ENCODE measurements at regions not wholly inside any gene's neighbourhood (a gene's known extent, or its start where the extent isn't known, plus 50 kb on each side); places are given as distances from the start of the nearest gene placed in this dataset.

DNA sequence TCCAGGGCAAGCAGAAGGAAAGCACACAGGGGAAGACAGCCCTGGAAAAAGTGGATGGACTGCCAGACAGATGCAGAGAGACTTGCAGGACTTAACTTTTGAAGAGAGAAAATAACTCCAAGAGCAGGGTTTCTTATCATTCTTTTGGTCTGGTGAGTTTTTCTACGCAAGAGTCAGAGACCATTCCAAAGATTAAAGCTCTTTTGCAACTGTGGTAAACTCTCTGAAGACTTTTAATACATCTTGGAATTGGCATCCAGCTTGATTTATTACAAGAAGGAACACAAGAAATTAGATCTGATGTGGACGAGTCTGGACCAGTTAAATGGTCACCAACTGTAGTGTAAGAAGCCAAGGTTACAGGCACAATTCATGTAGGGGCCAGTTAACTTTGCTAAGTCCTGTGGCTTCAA, 153.4 kb downstream of the SIPA1L2 start:
- DNase-seq (ENCODE audit: low spot score): no peak

DNA sequence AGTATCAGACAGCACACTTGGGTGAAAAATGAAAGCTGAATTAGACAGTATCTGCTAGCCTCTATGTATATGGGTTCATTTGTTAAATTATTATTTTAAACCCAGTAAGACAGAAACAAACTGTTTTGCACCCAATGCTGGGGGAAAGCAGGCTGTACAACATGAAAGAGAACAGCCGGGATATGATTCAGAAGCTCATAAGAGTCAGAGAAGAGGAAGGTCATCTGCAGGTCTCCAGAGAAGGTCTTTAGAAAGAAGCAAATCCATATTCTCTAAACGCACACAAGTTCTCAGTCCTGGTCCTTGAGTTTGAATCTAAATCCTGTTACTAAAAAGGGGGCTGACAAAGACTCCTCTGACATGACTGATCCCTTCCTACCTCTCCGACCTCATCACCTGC, 155.1 kb downstream of the SIPA1L2 start:
- DNase-seq (ENCODE audit: low spot score): no peak

DNA sequence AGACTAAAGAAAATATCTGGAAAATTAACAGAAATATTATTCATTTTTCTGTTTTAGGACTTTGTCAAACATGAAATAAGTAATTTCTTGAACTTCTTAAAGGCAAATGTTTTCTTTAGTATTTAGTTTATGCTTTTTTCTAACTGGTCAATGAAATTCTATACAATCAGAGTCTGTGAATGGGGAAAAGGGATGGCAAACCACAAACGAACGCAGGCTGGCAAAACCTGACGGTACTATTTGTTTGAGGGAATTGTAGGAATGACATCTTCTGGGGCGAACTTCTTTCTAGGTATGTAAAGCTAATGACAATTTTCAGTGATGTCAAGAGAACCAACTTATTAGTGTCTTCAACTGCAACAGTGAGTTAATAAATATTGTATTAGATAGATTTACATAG, 156.0 kb downstream of the SIPA1L2 start:
- DNase-seq (ENCODE audit: low spot score): no peak

DNA sequence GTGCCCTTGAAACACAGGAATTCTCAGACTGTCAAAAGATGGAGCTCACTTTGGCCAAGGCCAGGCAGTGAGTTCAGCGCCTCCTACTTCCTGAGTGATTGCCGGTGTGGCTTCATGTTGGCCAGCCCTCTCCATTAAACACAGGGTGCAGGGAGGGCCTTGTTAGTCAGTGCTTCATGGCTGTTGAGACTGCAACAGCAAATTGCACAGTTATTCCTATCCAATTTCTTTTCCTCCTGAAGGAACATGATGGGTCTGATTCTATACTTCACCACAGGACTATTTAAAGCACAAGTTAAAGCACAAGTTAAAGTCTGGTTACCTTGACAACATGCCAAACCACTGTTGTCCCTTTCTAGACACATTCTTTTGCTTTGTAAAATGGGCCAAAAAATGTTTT, 156.6 kb downstream of the SIPA1L2 start:
- DNase-seq (ENCODE audit: low spot score): peak; percentile 45

DNA sequence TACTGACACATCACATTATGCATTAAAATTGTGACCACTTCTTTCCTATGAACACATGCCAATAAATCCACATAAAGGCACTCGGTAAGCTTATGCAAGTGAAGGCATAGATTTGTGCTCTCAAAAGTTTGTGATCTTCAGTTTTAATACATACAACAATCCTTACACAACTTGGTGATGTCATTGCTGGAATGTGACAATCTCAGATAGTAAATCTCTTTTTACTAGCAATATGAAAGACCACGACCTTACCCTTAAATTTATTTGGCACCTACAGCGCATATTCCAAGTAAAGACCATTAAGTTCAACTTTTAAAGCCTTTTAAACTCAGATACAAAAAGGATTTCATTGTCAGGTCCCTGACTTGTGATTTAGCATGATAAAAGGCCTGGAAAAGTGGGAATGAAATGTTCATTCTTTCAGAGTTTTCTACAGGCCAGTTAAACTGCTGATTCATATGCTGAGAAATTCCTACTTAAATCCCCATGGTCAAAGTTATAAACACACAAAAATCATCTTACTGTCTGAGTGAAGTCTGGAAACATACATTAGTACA, 157.4 kb downstream of the SIPA1L2 start:
- DNase-seq (ENCODE audit: low spot score): peak; percentile 41

DNA sequence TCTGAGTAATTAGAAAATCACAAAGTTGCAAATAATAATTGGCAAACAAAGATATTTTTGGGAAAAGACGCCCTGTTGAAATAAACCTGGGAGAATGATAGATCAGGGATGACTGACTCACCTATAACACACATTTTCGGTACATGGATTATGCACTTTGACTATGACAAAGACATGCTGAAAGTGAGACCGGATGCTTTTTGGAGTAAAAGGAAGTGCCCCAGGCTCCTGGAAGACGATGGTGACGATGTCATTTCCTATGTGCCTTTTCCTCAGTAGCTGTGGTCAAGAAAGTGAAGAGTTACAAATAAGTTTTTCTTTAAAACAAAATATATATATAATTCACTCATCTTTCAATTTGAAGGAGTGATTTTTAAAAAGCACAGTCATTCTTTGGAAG, 158.7 kb downstream of the SIPA1L2 start:
- DNase-seq (ENCODE audit: low spot score): no peak

DNA sequence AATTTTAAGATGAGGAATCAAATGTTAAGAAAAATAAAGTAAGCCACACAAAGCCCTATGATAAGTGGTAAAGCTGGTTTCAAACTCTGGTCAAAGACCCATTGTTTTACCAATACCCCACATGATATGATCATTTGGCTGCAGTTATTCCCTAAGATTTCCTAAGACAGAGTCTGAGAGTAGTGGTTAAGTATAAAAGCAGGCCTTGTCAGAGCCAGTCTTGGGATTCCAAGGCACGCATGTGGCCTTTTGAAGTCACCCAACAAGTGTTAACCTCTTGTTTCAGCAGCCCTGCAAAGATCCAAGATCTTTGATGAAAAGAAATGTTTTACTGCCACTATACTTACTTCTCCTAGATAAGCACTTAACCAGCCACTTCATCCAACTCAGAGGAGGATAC, 159.2 kb downstream of the SIPA1L2 start:
- no peak for DNase-seq (ENCODE audit: low spot score)

DNA sequence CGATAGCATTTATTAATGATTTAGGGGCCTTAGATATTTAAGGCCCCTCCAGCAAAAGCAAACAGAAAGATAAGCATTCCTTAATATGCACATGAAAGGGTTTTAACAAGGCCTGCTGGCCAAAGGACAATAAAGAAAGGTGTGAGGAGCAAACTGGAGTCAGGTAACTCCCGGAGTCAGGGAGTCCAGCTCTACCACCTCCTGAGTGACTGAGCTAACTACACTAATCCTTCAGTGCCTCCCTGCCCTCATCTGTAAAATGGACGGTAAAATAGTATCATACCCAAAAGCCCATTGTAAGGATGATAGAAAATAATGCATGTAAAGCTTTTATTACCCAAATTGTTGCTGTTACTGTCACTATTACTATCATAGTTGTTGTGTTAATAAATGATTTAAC, 161.7 kb downstream of the SIPA1L2 start:
- no peak for DNase-seq (ENCODE audit: low spot score)

DNA sequence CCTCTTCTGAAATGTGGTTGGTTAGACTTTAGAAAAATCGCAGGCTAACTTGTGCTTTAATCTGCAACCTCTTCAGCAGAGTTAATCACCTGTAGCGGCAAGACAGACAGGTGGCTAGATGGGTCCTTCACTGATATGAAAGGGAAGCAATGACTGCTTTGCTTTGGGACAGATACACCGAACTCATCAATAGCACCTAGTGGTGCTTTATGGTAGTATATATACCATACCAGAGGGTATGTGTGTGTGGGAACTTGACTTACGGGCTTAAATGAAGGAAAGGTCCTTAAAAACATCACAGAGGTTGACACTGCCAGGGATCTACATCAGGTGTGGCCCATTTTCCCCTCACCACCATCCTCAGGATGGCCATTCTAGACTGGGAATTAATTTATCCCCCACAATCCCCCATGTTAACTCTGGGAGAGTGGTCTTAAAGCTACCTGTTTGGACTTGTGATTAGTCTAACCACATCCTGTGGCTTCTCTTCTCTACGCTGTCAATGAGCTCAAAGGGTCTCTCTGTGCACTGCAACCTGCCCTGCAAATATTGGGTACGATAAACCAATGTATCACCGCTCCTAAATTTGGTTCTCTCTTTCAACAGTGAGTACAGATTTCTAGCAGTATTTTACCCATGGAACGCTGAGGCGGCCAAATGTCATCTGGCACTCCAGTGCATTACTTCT, 162.7 kb downstream of the SIPA1L2 start:
- no peak for DNase-seq (ENCODE audit: low spot score)

DNA sequence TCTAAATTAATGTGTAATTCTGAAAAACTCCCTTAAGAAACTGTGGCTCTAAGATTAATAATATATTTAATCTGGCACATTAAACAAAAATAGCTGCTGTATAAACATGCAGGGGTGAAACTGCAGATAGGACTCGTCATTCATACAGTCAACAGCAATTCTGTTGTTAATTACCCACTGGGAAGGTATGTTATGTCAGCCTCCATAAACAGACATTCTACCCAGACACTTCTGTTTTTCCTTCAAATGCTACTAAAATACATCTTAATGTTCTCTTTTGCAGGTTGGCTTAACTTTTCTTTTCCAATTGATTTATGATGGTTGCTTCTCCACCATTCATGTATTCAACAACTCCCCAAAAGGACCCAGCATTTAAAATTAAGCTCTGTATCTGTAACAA, 165.6 kb downstream of the SIPA1L2 start:
- no peak for DNase-seq (ENCODE audit: low spot score)

DNA sequence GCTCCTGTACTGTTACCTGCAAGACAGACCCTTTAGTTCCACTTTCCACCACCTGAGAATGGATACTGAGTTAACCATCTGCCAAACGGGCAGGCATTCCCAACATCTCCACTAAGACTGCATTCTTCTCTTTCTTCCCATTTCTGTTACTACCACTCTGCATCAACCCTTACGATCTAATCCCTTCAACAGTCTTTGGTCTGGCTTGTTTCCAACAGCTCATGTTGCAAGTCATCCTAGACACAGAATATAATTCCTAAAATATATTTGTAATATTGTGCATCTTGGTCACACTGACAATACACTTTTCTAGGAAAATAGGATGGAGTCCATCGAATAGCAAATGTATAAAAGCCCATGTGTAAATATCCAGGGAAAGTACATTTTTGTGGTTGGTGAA, 166.7 kb downstream of the SIPA1L2 start:
- no peak for DNase-seq (ENCODE audit: low spot score)

DNA sequence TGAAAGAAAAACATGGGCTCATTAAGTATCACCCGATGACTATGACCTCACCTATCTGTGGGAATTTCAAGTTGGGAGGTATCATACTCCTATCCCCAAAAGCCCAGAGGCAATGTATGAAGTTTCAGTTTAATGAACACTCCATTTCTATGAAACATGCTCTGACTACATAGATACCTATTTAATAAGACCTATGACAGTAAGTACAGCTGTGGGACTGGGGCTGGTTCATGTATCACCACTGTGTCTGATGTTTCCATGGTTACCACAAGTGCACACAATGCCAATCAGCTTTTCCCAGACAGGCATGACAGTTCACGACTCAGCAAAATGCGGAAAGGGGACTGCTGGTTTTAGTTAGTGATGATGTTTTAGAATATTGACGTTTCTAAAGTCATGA, 167.7 kb downstream of the SIPA1L2 start:
- DNase-seq (ENCODE audit: low spot score): no peak

DNA sequence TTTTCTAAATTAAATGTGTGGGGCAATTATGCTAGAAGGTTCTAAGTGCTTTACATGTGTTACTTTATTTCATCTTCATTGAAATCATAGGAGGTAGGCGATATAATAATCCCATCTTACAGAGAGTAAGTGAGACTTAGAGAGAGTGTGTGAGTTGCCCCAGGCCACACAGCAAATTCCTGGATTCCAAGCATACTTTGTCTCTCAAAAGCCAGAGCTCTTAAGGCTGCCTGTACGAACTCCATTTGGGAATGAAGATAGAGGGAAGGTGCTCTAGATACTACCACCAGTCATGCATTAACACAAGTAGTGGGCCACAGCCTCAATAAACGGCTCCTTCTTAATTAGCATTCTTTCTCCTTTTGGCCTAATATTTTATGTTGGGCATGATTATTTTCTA, 170.1 kb downstream of the SIPA1L2 start:
- no peak for DNase-seq (ENCODE audit: low spot score)

DNA sequence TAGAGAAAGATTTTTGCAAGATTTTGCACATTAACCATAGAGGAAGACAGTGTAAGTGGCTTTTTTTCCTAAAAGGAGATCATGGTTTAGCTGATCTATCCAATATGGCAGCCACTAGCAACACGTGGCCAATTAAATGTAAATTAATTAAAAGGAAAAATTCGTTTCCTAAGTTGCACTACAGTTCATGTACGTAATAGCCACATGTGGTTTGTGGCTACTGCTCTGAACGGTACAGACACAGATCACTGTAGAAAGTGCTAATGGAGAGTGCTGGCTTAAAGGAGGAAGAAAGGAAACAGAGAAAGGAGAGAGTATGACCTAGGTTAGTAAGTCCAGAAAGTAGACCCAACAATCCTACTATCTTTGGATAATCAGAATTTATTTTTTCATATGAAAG, 170.8 kb downstream of the SIPA1L2 start:
- no peak for DNase-seq (ENCODE audit: low spot score)

DNA sequence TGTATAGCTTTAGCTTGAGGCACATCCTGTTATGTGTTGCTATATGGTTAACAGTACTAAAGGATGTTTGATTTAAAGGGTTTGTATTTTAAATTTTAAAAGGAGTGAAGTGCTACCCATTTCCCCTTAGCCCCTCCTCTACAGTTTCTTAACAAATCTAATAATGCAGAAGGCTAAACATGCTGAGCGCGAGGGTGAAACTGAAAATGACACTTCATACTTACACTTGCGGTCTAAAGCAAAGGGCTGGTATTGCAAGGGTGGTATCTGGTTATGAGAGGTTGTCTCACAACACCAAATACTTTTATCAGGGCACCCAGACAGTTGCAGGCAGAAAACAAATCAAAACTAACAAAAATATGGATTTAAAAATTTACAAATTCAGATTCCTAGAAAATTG, 172.3 kb downstream of the SIPA1L2 start:
- no peak for DNase-seq (ENCODE audit: low spot score)

DNA sequence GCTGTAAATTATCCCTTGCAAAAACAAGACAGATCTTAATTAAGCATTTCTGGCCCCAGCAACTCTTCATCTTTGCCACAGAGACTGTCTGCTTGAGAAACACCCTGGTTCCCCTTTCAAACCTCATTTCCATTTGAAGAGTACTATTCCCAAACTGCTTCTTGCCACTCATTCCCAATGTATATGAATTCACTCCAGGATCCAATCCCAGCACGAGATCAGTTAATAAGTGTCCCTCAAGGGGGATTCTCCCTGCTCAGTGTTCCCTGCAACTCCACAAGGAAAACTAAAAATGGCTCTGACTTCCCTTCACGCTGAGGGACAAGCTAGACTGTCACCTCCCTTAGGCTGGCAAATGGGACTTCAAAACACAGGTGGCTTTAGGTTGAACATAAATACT, 173.2 kb downstream of the SIPA1L2 start:
- DNase-seq (ENCODE audit: low spot score): no peak

DNA sequence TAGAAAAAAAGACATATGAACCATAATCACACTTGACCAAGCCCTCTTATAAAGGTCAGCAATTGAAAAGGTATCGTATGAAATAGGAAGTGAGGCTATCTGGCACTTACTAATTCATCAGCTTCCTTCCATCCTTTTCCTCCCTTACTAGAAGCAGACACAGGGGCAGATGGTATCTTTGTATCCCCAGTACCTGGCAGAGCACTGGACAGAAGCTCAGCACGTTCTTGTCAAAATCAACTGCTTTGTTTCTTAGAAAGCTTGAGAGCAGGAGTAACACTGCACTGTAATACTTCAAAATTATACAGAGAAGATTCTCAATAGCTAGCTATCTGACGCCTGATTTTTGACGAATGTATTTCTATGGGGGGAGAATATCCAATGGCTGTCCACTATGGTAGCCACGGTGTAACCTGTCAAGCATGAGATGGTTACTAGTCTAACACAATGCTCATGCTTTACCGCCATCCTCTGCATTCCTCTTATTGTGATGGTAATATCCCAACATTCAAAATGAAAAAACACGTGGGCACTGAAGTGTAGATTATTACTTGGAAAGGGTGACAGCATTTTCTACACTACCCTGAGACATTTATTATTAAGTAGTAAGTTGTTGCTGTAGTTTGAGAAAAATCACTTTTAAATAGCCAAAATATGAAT, 175.6 kb downstream of the SIPA1L2 start:
- no peak for DNase-seq (ENCODE audit: low spot score)

DNA sequence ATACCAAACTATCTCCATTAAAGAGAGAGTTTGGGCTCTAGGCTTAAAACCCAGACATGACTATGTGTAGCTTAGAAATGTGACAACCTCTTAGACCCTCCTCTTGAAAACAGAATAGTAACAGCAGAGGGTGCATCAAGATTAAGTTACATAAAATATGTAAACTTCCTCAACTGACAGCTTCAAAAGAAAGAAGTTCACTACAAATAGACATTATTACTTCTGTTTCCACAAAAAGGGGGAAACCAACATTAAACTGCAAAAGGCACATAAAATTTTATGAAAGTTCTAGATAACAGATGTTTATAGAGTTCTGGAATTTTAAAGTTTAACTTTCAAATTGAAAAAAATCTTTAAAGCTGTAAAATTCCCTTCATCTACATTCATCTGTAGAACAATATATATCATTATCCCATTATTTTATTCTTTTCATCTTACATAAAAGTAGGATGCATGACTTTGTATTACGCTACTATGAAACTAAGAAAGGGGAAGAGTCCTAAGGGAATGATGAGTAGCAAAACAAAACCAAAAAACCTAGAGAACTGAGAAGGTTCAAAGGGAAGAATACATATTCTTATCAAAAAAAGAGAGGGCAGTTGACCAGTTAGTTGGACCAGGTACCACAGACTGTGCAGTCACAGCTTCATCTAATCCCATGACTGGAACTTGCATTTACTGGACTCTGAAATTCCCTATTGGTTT, 177.0 kb downstream of the SIPA1L2 start:
- DNase-seq (ENCODE audit: low spot score): no peak

DNA sequence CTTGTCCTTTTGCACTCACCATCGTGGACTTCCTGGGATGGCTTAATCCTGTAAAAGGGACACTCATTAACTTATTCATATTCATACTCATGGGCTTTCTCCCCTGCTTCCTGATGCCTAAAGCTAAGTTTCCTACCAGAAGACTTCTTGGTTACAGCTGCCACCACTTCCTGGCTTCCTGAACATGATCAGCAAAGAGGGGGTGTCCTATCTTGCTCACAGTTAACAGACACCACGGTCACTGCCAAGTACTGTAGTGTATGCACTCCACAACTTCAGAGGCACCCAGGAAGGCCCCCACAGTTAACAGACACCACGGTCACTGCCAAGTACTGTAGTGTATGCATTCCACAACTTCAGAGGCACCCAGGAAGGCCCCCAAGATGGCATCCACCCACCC, 177.8 kb downstream of the SIPA1L2 start:
- no peak for DNase-seq (ENCODE audit: low spot score)

DNA sequence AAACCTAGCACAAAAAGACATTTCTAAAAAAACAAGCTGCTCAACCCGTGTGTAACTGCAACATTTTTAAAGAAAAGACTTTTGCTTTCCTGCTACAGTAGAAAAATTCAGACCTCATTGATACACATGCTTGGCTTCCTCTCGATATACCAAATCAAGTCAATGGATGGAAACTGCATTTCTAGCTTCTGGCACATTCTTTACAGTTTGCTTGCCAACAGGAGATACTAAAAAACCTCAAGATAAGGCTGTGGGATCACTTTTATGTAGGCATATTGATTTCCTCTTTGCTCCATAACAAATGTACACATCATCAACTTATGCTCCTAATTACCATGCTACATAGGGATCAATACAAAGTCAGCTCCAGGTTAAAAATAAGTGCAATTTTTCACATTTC, 178.4 kb downstream of the SIPA1L2 start:
- no peak for DNase-seq (ENCODE audit: low spot score)

DNA sequence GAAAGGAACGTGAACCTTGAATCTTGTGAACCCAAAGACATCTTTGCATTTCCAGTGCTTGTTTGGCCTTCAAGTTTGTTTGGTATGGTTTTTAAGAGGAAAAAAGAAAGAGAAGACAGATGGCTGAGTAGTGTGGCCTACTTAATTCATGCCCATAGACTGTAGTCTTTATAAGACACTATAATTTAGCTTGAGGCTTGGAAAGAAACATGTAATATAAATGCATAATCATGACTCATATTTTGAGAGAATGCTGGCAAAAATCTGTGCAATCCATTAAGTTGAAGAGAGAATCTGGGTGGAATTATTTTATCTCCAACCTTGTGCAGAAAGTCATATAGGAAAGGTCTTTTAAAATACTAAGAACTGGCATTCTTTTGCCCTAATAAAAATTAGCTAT, 179.3 kb downstream of the SIPA1L2 start:
- peak; percentile 6 for DNase-seq (ENCODE audit: low spot score)

DNA sequence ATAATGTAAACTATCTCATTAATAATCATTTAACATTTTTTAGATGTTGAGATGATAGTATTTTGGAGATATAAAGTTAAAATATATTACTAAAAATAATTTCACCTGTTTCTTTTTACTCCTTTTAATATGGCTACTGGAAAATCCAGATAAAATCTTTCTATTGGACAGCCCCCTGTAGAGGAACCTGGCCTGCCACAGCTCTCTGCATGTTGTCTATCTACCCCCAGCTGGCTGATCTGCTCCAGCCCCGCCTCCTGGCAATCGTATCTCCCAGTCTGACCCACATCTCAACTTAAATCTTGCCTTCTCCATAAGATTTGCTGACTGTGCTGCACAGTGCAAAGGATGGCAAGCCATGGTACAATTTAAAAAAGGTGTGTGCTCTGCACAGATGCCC, 182.8 kb downstream of the SIPA1L2 start:
- no peak for DNase-seq (ENCODE audit: low spot score)

All from AG08395 (cell line).